ENCODE measurements at regions not wholly inside any gene's neighbourhood (a gene's known extent, or its start where the extent isn't known, plus 50 kb on each side); places are given as distances from the start of the nearest gene placed in this dataset.

- no peak for TF ChIP-seq CTCF (IDR thresholded peaks at IDR 0.05)
- TF ChIP-seq POLR2A (IDR thresholded peaks at IDR 0.05): no peak
Observed at GRCh38 chr12:90010089-90010488, 301.5 kb upstream of the ATP2B1 start.

All from thyroid gland (tissue), 4 donors.